Trophoblast cell (in vitro differentiated cells and primary cell): ENCODE measurements at regions not wholly inside any gene's neighbourhood (a gene's known extent, or its start where the extent isn't known, plus 50 kb on each side); places are given as distances from the start of the nearest gene placed in this dataset.

ENCODE experiments used
- DNase-seq, 2 donors: peaks; one replicate each; pipeline ENCODE4 v3.0.0-alpha.2; 2016
- H2AFZ ChIP-seq: 2 replicates; pipeline ENCODE4 v1.6.1; 2013; ENCODE audit warnings: low read length, moderate library complexity, mild to moderate bottlenecking; ENCODE audit not compliant: insufficient read depth, poor library complexity
- H2AK5ac ChIP-seq: 2 replicates; pipeline ENCODE4 v1.6.1; 2013; ENCODE audit warnings: mild to moderate bottlenecking, low read length
- H2BK120ac ChIP-seq: 2 replicates; pipeline ENCODE4 v1.6.1; 2013; ENCODE audit warnings: low read length, mild to moderate bottlenecking, moderate library complexity; ENCODE audit not compliant: insufficient read depth, poor library complexity
- H2BK12ac ChIP-seq: 2 replicates; pipeline ENCODE4 v1.6.1; 2013; ENCODE audit warnings: mild to moderate bottlenecking, low read length, moderate library complexity
- H2BK5ac ChIP-seq: 2 replicates; pipeline ENCODE4 v1.6.1; 2013; ENCODE audit warnings: low read length, low read depth, moderate library complexity, mild to moderate bottlenecking; ENCODE audit not compliant: poor library complexity
- H3K14ac ChIP-seq: 2 replicates; pipeline ENCODE4 v1.6.1; 2013; ENCODE audit warnings: mild to moderate bottlenecking, low read length
- H3K18ac ChIP-seq: 2 replicates; pipeline ENCODE4 v1.6.1; 2013; ENCODE audit warnings: mild to moderate bottlenecking, low read length
- H3K23ac ChIP-seq: 2 replicates; pipeline ENCODE4 v1.6.1; 2013; ENCODE audit warnings: low read length
- H3K27ac ChIP-seq: 2 replicates; pipeline ENCODE4 v1.5.1; 2013; ENCODE audit warnings: low read depth, mild to moderate bottlenecking, inconsistent platforms, low read length, moderate library complexity
- H3K27me3 ChIP-seq: 2 replicates; pipeline ENCODE4 v1.6.1; 2013; ENCODE audit warnings: inconsistent platforms, mild to moderate bottlenecking, low read length, moderate library complexity; ENCODE audit not compliant: insufficient read depth
- H3K36me3 ChIP-seq, 2 experiments: 1 replicate in 1 of 2; 2 replicates in 1 of 2; pipeline ENCODE4 v1.6.1; 2013; ENCODE audit warnings: low read length in 2 of 2, mild to moderate bottlenecking in 2 of 2, moderate library complexity in 1 of 2; ENCODE audit not compliant: insufficient read depth in 2 of 2, control insufficient read depth in 1 of 2
- H3K4ac ChIP-seq: 2 replicates; pipeline ENCODE4 v1.6.1; 2013; ENCODE audit warnings: low read depth, mild to moderate bottlenecking, low read length, moderate library complexity
- H3K4me1 ChIP-seq, 2 experiments: 1 replicate in 1 of 2; 2 replicates in 1 of 2; pipeline ENCODE4 v1.6.1; 2013; ENCODE audit warnings: low read length in 2 of 2, mild to moderate bottlenecking in 2 of 2, moderate library complexity in 1 of 2; ENCODE audit not compliant: insufficient read depth in 2 of 2, control insufficient read depth in 1 of 2
- H3K4me2 ChIP-seq: 2 replicates; pipeline ENCODE4 v1.6.1; 2013; ENCODE audit warnings: inconsistent platforms, mild to moderate bottlenecking, low read length, moderate library complexity
- H3K4me3 ChIP-seq: 2 replicates; pipeline ENCODE4 v1.5.1; 2013; ENCODE audit warnings: mild to moderate bottlenecking, low read depth, low read length, inconsistent platforms
- H3K79me1 ChIP-seq: one replicate; pipeline ENCODE4 v1.6.1; 2013; ENCODE audit warnings: low read length
- H3K79me2 ChIP-seq: 2 replicates; pipeline ENCODE4 v1.6.1; 2013; ENCODE audit warnings: low read length, mild to moderate bottlenecking; ENCODE audit not compliant: control insufficient read depth, insufficient read depth, poor library complexity
- H3K9ac ChIP-seq: 2 replicates; pipeline ENCODE4 v1.6.1; 2013; ENCODE audit warnings: mild to moderate bottlenecking, low read length
- H3K9me3 ChIP-seq: 2 replicates; pipeline ENCODE4 v1.6.1; 2013; ENCODE audit warnings: low read depth, mild to moderate bottlenecking, control low read depth, inconsistent platforms, low read length; ENCODE audit not compliant: insufficient read depth
- H4K12ac ChIP-seq: 2 replicates; pipeline ENCODE4 v1.6.1; 2013; ENCODE audit warnings: low read depth, mild to moderate bottlenecking, low read length, moderate library complexity
- H4K8ac ChIP-seq: 2 replicates; pipeline ENCODE4 v1.6.1; 2013; ENCODE audit warnings: low read depth, mild to moderate bottlenecking, low read length, moderate library complexity
- H4K91ac ChIP-seq: one replicate; pipeline ENCODE4 v1.6.1; 2013; ENCODE audit warnings: low read depth, mild to moderate bottlenecking, low read length, moderate library complexity
- WGBS: extraction: QIAGEN DNeasy Blood & Tissue Kit; methylation state at CpG from one replicate; pipeline ENCODE4 v1.1.7; 2013; ENCODE audit warnings: missing lambda C conversion rate; ENCODE audit not compliant: insufficient read length, insufficient coverage; ENCODE audit errors: extremely low coverage; 5-methylcytosine and 5-hydroxymethylcytosine counted together

DNA sequence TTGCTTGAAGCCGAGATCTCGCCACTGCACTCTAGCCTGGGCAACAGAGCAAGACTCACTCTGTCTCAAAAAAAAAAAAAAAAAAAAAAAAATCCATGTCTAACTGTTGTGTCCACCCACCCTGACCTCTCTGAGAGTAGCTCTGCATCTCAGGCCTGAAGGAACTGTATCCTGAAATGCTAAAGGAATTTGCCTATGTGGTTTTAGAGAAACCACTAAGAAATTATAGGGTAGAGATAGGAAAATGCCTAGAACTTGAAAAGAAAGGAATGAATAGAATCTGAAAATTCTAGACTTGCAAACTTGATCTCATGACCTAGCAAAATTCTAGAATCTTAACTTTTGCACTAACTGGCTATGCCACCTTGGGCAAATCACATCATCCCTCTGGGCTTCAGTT, 217.5 kb upstream of the ROPN1 start:
- Histone ChIP-seq H2AFZ (no peak overlapping the region), H3K27ac (no peak overlapping the region), H3K4ac (no peak overlapping the region), H3K23ac (no peak overlapping the region), H3K79me2 (no peaks in the 10 kb centered on the region), H3K9me3 (no peaks in the 10 kb centered on the region), H3K4me3 (no peak overlapping the region), H4K12ac (no peak overlapping the region), H2BK5ac (no peak overlapping the region), H2BK12ac (no peak overlapping the region), H3K27me3 (no peaks in the 10 kb centered on the region), H2BK120ac (no peak overlapping the region), H2AK5ac (no peak overlapping the region), H3K9ac (no peak overlapping the region), H4K91ac (no peak overlapping the region), H3K18ac (no peak overlapping the region), H3K79me1 (no peaks in the 10 kb centered on the region), H3K36me3 (no peaks in the 10 kb centered on the region), H3K4me2 (no peak overlapping the region), H3K14ac (no peak overlapping the region), H3K4me1 (no peaks in the 10 kb centered on the region), H4K8ac (no peak overlapping the region)
- DNase-seq: no peak
- WGBS: no CpG with 5 or more reads among the region's 2 CpGs

DNA sequence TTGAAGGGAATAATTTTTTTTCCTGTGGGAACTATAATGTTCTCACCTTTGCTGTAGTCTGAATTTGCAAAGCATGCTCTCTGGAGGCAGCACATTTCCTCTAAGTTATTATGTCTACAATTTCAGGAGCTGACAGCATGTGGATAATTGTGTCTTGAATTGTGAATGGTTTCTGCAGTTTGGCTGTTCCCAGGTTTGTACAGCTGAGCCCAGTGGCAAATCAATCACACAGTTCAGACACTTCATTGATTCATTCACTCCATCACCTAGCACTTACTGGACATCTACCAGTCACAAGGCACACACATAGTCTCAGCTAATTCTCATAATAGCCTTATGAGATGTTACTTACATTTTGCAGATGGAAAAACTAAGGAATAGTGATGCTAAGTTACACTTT, 219.0 kb upstream of the ROPN1 start:
- DNase-seq: no peak
- Histone ChIP-seq H4K91ac (no peak overlapping the region), H3K18ac (no peak overlapping the region), H3K79me1 (no peaks in the 10 kb centered on the region), H3K4me3 (no peak overlapping the region), H2BK12ac (no peak overlapping the region), H4K12ac (no peak overlapping the region), H3K4ac (no peak overlapping the region), H3K9me3 (no peaks in the 10 kb centered on the region), H3K4me2 (no peak overlapping the region), H4K8ac (no peak overlapping the region), H2BK5ac (no peak overlapping the region), H2BK120ac (no peak overlapping the region), H2AK5ac (no peak overlapping the region), H3K4me1 (no peaks in the 10 kb centered on the region), H3K27ac (no peak overlapping the region), H3K9ac (no peak overlapping the region), H3K36me3 (no peaks in the 10 kb centered on the region), H3K27me3 (no peaks in the 10 kb centered on the region), H3K23ac (no peak overlapping the region), H3K79me2 (no peaks in the 10 kb centered on the region), H3K14ac (no peak overlapping the region), H2AFZ (no peak overlapping the region)

DNA sequence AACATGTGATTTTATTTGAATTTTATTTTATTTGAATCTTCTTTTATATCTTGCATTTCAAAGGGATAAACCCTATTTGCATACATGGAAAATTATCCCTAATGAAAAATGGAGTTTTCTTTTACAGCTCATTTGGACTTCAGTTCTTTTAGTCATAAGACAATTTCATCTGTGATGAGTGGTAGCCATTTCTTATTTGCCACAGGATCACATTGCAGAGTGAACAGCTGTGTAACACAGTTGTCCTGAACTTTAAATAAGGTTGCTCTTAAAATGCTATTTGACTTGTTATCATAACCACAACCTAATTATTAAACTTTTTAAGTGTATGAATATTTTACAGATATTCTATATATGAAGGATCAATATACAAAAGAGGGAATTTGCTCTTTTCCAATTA, 221.7 kb upstream of the ROPN1 start:
- Histone ChIP-seq H2AK5ac (no peak overlapping the region), H3K79me1 (no peaks in the 10 kb centered on the region), H4K12ac (no peak overlapping the region), H2AFZ (no peak overlapping the region), H3K4ac (no peak overlapping the region), H2BK5ac (no peak overlapping the region), H3K14ac (no peak overlapping the region), H2BK120ac (no peak overlapping the region), H3K36me3 (no peaks in the 10 kb centered on the region), H4K8ac (no peak overlapping the region), H3K27ac (no peak overlapping the region), H3K4me3 (no peak overlapping the region), H4K91ac (no peak overlapping the region), H3K23ac (no peak overlapping the region), H3K79me2 (no peaks in the 10 kb centered on the region), H3K9ac (no peak overlapping the region), H3K4me1 (no peaks in the 10 kb centered on the region), H2BK12ac (no peak overlapping the region), H3K9me3 (no peaks in the 10 kb centered on the region), H3K4me2 (no peak overlapping the region), H3K27me3 (no peaks in the 10 kb centered on the region), H3K18ac (no peak overlapping the region)
- no peak for DNase-seq

DNA sequence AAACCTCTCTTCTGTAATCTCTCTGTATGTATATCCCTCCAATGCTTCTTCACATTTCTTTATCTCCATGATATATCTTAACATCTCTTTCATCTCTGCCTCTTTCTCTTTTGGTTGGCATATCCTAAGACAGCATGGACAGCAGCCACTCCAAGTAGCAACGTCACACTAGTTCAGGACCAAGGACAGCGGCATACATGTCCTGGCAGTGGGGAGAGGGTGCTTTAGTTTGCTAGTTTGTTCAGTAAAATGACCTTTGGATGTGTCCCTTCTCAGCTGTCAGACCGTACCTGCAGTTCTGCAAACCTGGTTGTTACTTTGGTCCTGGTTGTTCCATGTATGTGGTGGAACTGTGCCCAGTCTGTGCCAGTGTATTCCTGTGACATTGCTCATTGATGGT, 225.6 kb upstream of the ROPN1 start:
- H2BK120ac ChIP-seq: no peak overlapping the region
- H3K4me3 ChIP-seq: peak overlapping the region; percentile 18
- H2BK5ac ChIP-seq: no peak overlapping the region
- WGBS: no CpG with 5 or more reads among the region's 3 CpGs
- no peaks in the 10 kb centered on the region for H3K27me3 ChIP-seq
- no peak overlapping the region for H4K8ac ChIP-seq
- no peaks in the 10 kb centered on the region for H3K79me1 ChIP-seq
- H3K4ac ChIP-seq: peak overlapping the region; percentile 13
- no peaks in the 10 kb centered on the region for H3K9me3 ChIP-seq
- no peak overlapping the region for H3K4me2 ChIP-seq
- H3K79me2 ChIP-seq: no peaks in the 10 kb centered on the region
- no peak overlapping the region for H4K91ac ChIP-seq
- DNase-seq: peak; percentile 41 to 72
- no peak overlapping the region for H2BK12ac ChIP-seq
- no peak overlapping the region for H3K27ac ChIP-seq
- H3K23ac ChIP-seq: no peak overlapping the region
- peak overlapping the region; percentile 14 for H3K18ac ChIP-seq
- H3K36me3 ChIP-seq: no peaks in the 10 kb centered on the region
- H4K12ac ChIP-seq: no peak overlapping the region
- H2AK5ac ChIP-seq: no peak overlapping the region
- no peak overlapping the region for H3K9ac ChIP-seq
- H3K14ac ChIP-seq: no peak overlapping the region
- no peak overlapping the region for H2AFZ ChIP-seq
- H3K4me1 ChIP-seq: no peaks in the 10 kb centered on the region

GRCh38 chr3:124221422-124221821, 229.5 kb upstream of the ROPN1 start:
- no peak overlapping the region for H2AK5ac ChIP-seq
- H2BK120ac ChIP-seq: no peak overlapping the region
- H3K18ac ChIP-seq: no peak overlapping the region
- H4K8ac ChIP-seq: no peak overlapping the region
- no peak overlapping the region for H3K4ac ChIP-seq
- no peak overlapping the region for H3K4me3 ChIP-seq
- no peak overlapping the region for H3K14ac ChIP-seq
- no peak overlapping the region for H2BK12ac ChIP-seq
- no peak overlapping the region for H2AFZ ChIP-seq
- no peak overlapping the region for H3K9ac ChIP-seq
- H3K4me1 ChIP-seq: no peaks in the 10 kb centered on the region
- H2BK5ac ChIP-seq: no peak overlapping the region
- no peaks in the 10 kb centered on the region for H3K79me1 ChIP-seq
- H4K91ac ChIP-seq: no peak overlapping the region
- no peaks in the 10 kb centered on the region for H3K79me2 ChIP-seq
- no peak overlapping the region for H3K27ac ChIP-seq
- H3K23ac ChIP-seq: no peak overlapping the region
- no peaks in the 10 kb centered on the region for H3K9me3 ChIP-seq
- WGBS: no CpG with 5 or more reads among the region's 2 CpGs
- H3K36me3 ChIP-seq: no peaks in the 10 kb centered on the region
- H3K27me3 ChIP-seq: no peaks in the 10 kb centered on the region
- no peak for DNase-seq
- no peak overlapping the region for H3K4me2 ChIP-seq
- no peak overlapping the region for H4K12ac ChIP-seq
